Naive thymus-derived CD8-positive, alpha-beta T cell (primary cell): ENCODE measurements at regions not wholly inside any gene's neighbourhood (a gene's known extent, or its start where the extent isn't known, plus 50 kb on each side); places are given as distances from the start of the nearest gene placed in this dataset.

Experiments
- ATAC-seq, 2 donors: fragments of 150-1000 bp; cut with Tn5 transposase in 1 of 2; sonication (Bioruptor Pico), chemical (Tn5 transposase) in 1 of 2; 1 replicate in 1 of 2; 2 replicates in 1 of 2; pipeline ENCODE4 v1.10.0; 2021; ENCODE audit warnings: mild to moderate bottlenecking in 2 of 2, moderate library complexity in 2 of 2
- POLR2A ChIA-PET: fragments of 350-600 bp; sonication (Branson Sonifier 250); formaldehyde crosslinking; loops from one replicate; lab custom pipeline; 2021; ENCODE audit warnings: antibody characterized with exemption; lab: Charles Lee
- DNase-seq, 10 donors: peaks; one replicate each; pipeline versions ENCODE4 v3.0.0 to v3.0.0-alpha.2; 2020 to 2022
- H3K27ac Mint-ChIP-seq, 10 donors: one replicate each; pipeline ENCODE4 v1.8.0; 2020 to 2022; ENCODE audit warnings: mild to moderate bottlenecking in 10 of 10, mixed read lengths in 10 of 10, moderate library complexity in 4 of 10, inconsistent platforms in 1 of 10
- H3K27me3 Mint-ChIP-seq, 5 donors: one replicate each; pipeline ENCODE4 v1.8.0; 2021 to 2022; ENCODE audit warnings: mixed read lengths in 5 of 5
- H3K36me3 Mint-ChIP-seq, 3 donors: one replicate each; pipeline ENCODE4 v1.8.0; 2020 to 2022; ENCODE audit warnings: mixed read lengths in 3 of 3, mild to moderate bottlenecking in 2 of 3, inconsistent platforms in 1 of 3
- H3K4me1 Mint-ChIP-seq, 4 donors: one replicate each; pipeline ENCODE4 v1.8.0; 2021 to 2022; ENCODE audit warnings: mixed read lengths in 4 of 4
- H3K4me3 Mint-ChIP-seq, 10 donors: one replicate each; pipeline ENCODE4 v1.8.0; 2020 to 2022; ENCODE audit warnings: mild to moderate bottlenecking in 10 of 10, mixed read lengths in 10 of 10, moderate library complexity in 6 of 10, inconsistent platforms in 1 of 10
- H3K9me3 Mint-ChIP-seq, 9 donors: one replicate each; pipeline ENCODE4 v1.8.0; 2020 to 2022; ENCODE audit warnings: mixed read lengths in 9 of 9, mild to moderate bottlenecking in 3 of 9, inconsistent platforms in 1 of 9, moderate library complexity in 1 of 9

GRCh38 chr21:38054334-38054733, 138.1 kb upstream of the KCNJ6 start:
- Mint-ChIP-seq H3K27ac (no peak overlapping the region), H3K27me3 (peaks cover 4 to 22% (median 9%) of the 10 kb centered on the region in 5 donors)

GRCh38 chr21:38056481-38056880, 140.2 kb upstream of the KCNJ6 start:
- POLR2A ChIA-PET = no interaction called here
- no peak for DNase-seq
- ATAC-seq = no peak
- Mint-ChIP-seq H3K4me3 (no peak overlapping the region), H3K9me3 (peaks cover 0 to 29% (median 2%) of the 10 kb centered on the region in 9 donors), H3K4me1 (no peaks in the 10 kb centered on the region), H3K36me3 (no peaks in the 10 kb centered on the region), H3K27ac (no peak overlapping the region), H3K27me3 (peaks cover 4 to 22% (median 9%) of the 10 kb centered on the region in 5 donors)

More at GRCh38 chr21:38054334-38054733, 138.1 kb upstream of the KCNJ6 start:
- ATAC-seq (no peak), DNase-seq (no peak)
- Mint-ChIP-seq H3K9me3 (peaks cover 0 to 25% (median 2%) of the 10 kb centered on the region in 9 donors), H3K4me3 (no peak overlapping the region), H3K4me1 (no peaks in the 10 kb centered on the region), H3K36me3 (no peaks in the 10 kb centered on the region)
- POLR2A ChIA-PET = no interaction called here

- POLR2A ChIA-PET = no interaction called here
- H3K9me3 Mint-ChIP-seq = peaks cover 0 to 29% (median 2%) of the 10 kb centered on the region in 9 donors
- ATAC-seq = no peak
These were observed 141.4 kb upstream of the KCNJ6 start for GRCh38 chr21:38057626-38058025.

GRCh38 chr21:38060533-38060932, 144.3 kb upstream of the KCNJ6 start:
- no peak overlapping the region for H3K4me3 Mint-ChIP-seq
- no peak overlapping the region for H3K27ac Mint-ChIP-seq
- no peaks in the 10 kb centered on the region for H3K36me3 Mint-ChIP-seq
- ATAC-seq = no peak
- H3K27me3 Mint-ChIP-seq = peaks cover 4 to 22% (median 11%) of the 10 kb centered on the region in 5 donors
- H3K9me3 Mint-ChIP-seq = peaks cover 0 to 29% (median 2%) of the 10 kb centered on the region in 9 donors
- H3K4me1 Mint-ChIP-seq = no peaks in the 10 kb centered on the region
- no peak for DNase-seq
- POLR2A ChIA-PET = no interaction called here

More at GRCh38 chr21:38057626-38058025, 141.4 kb upstream of the KCNJ6 start:
- H3K4me1 Mint-ChIP-seq = no peaks in the 10 kb centered on the region
- no peaks in the 10 kb centered on the region for H3K36me3 Mint-ChIP-seq
- H3K27ac Mint-ChIP-seq = no peak overlapping the region
- no peak for DNase-seq
- H3K27me3 Mint-ChIP-seq = peaks cover 4 to 22% (median 9%) of the 10 kb centered on the region in 5 donors
- no peak overlapping the region for H3K4me3 Mint-ChIP-seq

- Mint-ChIP-seq H3K36me3 (peaks cover 0 to 4% (median 0%) of the 10 kb centered on the region in 3 donors), H3K4me1 (no peaks in the 10 kb centered on the region), H3K27me3 (peaks cover 5 to 45% (median 25%) of the 10 kb centered on the region in 5 donors), H3K4me3 (no peak overlapping the region), H3K9me3 (peaks cover 0 to 9% (median 0%) of the 10 kb centered on the region in 9 donors), H3K27ac (no peak overlapping the region)
- no peak for DNase-seq
- ATAC-seq = no peak
- POLR2A ChIA-PET = no interaction called here
These were observed 151.0 kb upstream of the KCNJ6 start for GRCh38 chr21:38067086-38067739.

- POLR2A ChIA-PET = no interaction called here
- peaks cover 0 to 9% (median 0%) of the 10 kb centered on the region in 3 donors for H3K36me3 Mint-ChIP-seq
- H3K4me3 Mint-ChIP-seq = no peak overlapping the region
- H3K27me3 Mint-ChIP-seq = peaks cover 5 to 52% (median 26%) of the 10 kb centered on the region in 5 donors
- peaks cover 0 to 29% (median 3%) of the 10 kb centered on the region in 9 donors for H3K9me3 Mint-ChIP-seq
- no peak overlapping the region for H3K27ac Mint-ChIP-seq
- no peaks in the 10 kb centered on the region for H3K4me1 Mint-ChIP-seq
- no peak for DNase-seq
- no peak for ATAC-seq
These were observed 156.2 kb upstream of the KCNJ6 start for GRCh38 chr21:38072489-38072888.

GRCh38 chr21:38075833-38076587, 159.8 kb upstream of the KCNJ6 start:
- Mint-ChIP-seq H3K27ac (peak overlapping the region in 1 of 10 donors; percentile 4), H3K4me1 (no peaks in the 10 kb centered on the region), H3K27me3 (peaks cover 0 to 27% (median 10%) of the 10 kb centered on the region in 5 donors), H3K36me3 (peaks cover 0 to 5% (median 0%) of the 10 kb centered on the region in 3 donors), H3K4me3 (no peak overlapping the region), H3K9me3 (peaks cover 0 to 29% (median 3%) of the 10 kb centered on the region in 9 donors)
- ATAC-seq (no peak), DNase-seq (no peak)
- POLR2A ChIA-PET = no interaction called here

GRCh38 chr21:38077569-38077968, 161.3 kb upstream of the KCNJ6 start:
- Mint-ChIP-seq H3K4me3 (no peak overlapping the region), H3K9me3 (peaks cover 0 to 17% (median 3%) of the 10 kb centered on the region in 9 donors), H3K4me1 (no peaks in the 10 kb centered on the region), H3K27me3 (peaks cover 0 to 20% (median 7%) of the 10 kb centered on the region in 5 donors), H3K27ac (no peak overlapping the region), H3K36me3 (peaks cover 0 to 5% (median 0%) of the 10 kb centered on the region in 3 donors)
- POLR2A ChIA-PET = no interaction called here
- ATAC-seq (no peak), DNase-seq (no peak)

GRCh38 chr21:38080888-38081287, 164.6 kb upstream of the KCNJ6 start:
- no peak for ATAC-seq
- POLR2A ChIA-PET = no interaction called here
- H3K36me3 Mint-ChIP-seq = no peaks in the 10 kb centered on the region
- H3K4me1 Mint-ChIP-seq = no peaks in the 10 kb centered on the region
- DNase-seq = no peak
- H3K4me3 Mint-ChIP-seq = no peak overlapping the region
- H3K9me3 Mint-ChIP-seq = peaks cover 0 to under 1% (median 0%) of the 10 kb centered on the region in 9 donors
- peaks cover 0 to 11% (median 0%) of the 10 kb centered on the region in 5 donors for H3K27me3 Mint-ChIP-seq
- no peak overlapping the region for H3K27ac Mint-ChIP-seq

GRCh38 chr21:38081708-38082107, 165.5 kb upstream of the KCNJ6 start:
- Mint-ChIP-seq H3K9me3 (no peaks in the 10 kb centered on the region), H3K27ac (no peak overlapping the region), H3K36me3 (no peaks in the 10 kb centered on the region), H3K4me3 (no peak overlapping the region), H3K4me1 (no peaks in the 10 kb centered on the region), H3K27me3 (peaks cover 0 to 12% (median 1%) of the 10 kb centered on the region in 5 donors)
- ATAC-seq = no peak
- DNase-seq = no peak
- POLR2A ChIA-PET = no interaction called here

GRCh38 chr21:38082936-38083485, 166.8 kb upstream of the KCNJ6 start:
- Mint-ChIP-seq H3K27me3 (peaks cover 0 to 12% (median 1%) of the 10 kb centered on the region in 5 donors), H3K27ac (no peak overlapping the region), H3K4me1 (no peaks in the 10 kb centered on the region), H3K36me3 (no peaks in the 10 kb centered on the region), H3K9me3 (no peaks in the 10 kb centered on the region), H3K4me3 (no peak overlapping the region)
- POLR2A ChIA-PET = no interaction called here
- DNase-seq = no peak
- ATAC-seq = no peak

GRCh38 chr21:38083535-38083934, 167.3 kb upstream of the KCNJ6 start:
- POLR2A ChIA-PET = no interaction called here
- DNase-seq = no peak
- H3K27me3 Mint-ChIP-seq = peaks cover 0 to 12% (median 1%) of the 10 kb centered on the region in 5 donors
- H3K36me3 Mint-ChIP-seq = no peaks in the 10 kb centered on the region
- H3K4me3 Mint-ChIP-seq = no peak overlapping the region
- H3K9me3 Mint-ChIP-seq = no peaks in the 10 kb centered on the region
- H3K27ac Mint-ChIP-seq = no peak overlapping the region
- H3K4me1 Mint-ChIP-seq = no peaks in the 10 kb centered on the region
- no peak for ATAC-seq

- H3K36me3 Mint-ChIP-seq = no peaks in the 10 kb centered on the region
- no peak overlapping the region for H3K4me3 Mint-ChIP-seq
- peaks cover 0 to 7% (median 0%) of the 10 kb centered on the region in 9 donors for H3K9me3 Mint-ChIP-seq
- no peak overlapping the region for H3K27ac Mint-ChIP-seq
- POLR2A ChIA-PET = no interaction called here
- H3K4me1 Mint-ChIP-seq = no peaks in the 10 kb centered on the region
- no peak for DNase-seq
- H3K27me3 Mint-ChIP-seq = peaks cover 2 to 13% (median 4%) of the 10 kb centered on the region in 5 donors
- ATAC-seq = no peak
These were observed 170.2 kb upstream of the KCNJ15 start for GRCh38 chr21:38086580-38086979.
